Stimulated activated naive B cell treated with anti-CD40 and anti-IgM and Interleukin-4, amounts not matched to agents 10 μg/mL and 1 μg/mL and 100 μg/mL, for 72 hours (primary cell): ENCODE measurements at regions not wholly inside any gene's neighbourhood (a gene's known extent, or its start where the extent isn't known, plus 50 kb on each side); places are given as distances from the start of the nearest gene placed in this dataset.

Experiments used
- ATAC-seq, 2 donors: fragments of 150-1000 bp; cut with Tn5 transposase; replicated peaks; 2 replicates each; pipeline ENCODE4 v1.10.0; 2021; ENCODE audit warnings: moderate library complexity in 1 of 2
- DNase-seq: peaks from one replicate; pipeline ENCODE4 v3.0.0; 2021
- H3K27ac Mint-ChIP-seq: one replicate; pipeline ENCODE4 v1.8.0; 2022; ENCODE audit warnings: mild to moderate bottlenecking, mixed read lengths
- H3K27me3 Mint-ChIP-seq, 2 donors: one replicate each; pipeline ENCODE4 v1.8.0; 2022; ENCODE audit warnings: mixed read lengths in 2 of 2
- H3K36me3 Mint-ChIP-seq, 2 donors: one replicate each; pipeline ENCODE4 v1.8.0; 2022; ENCODE audit warnings: mixed read lengths in 2 of 2, mild to moderate bottlenecking in 1 of 2
- H3K4me1 Mint-ChIP-seq, 2 donors: one replicate each; pipeline ENCODE4 v1.8.0; 2022; ENCODE audit warnings: mixed read lengths in 2 of 2, mild to moderate bottlenecking in 1 of 2
- H3K4me3 Mint-ChIP-seq, 2 donors: one replicate each; pipeline ENCODE4 v1.8.0; 2022; ENCODE audit warnings: mild to moderate bottlenecking in 2 of 2, mixed read lengths in 2 of 2, moderate library complexity in 1 of 2
- H3K9me3 Mint-ChIP-seq, 2 donors: one replicate each; pipeline ENCODE4 v1.8.0; 2022; ENCODE audit warnings: mixed read lengths in 2 of 2, mild to moderate bottlenecking in 1 of 2

DNA sequence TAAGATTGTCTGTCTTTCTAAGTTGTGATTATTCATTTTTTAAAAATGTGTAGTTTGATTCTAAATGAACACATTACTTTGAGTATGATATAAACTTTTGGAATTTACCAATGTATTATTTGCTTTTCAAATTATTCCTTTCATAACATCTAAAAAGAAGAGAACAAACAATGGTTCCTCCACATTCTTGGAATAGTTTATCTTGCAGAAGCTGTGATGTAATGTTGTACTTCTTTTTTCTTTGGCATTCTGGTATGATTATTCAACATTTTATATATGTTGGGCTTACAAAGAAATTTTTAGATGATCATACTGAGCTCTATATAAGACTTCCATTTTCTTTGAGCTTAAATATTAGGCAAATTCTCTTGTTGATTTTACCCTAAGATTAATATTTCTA is 419.2 kb downstream of the DIPK2A start:
- no peak overlapping the region for H3K27ac Mint-ChIP-seq
- H3K4me3 Mint-ChIP-seq, result no peak overlapping the region
- no peak for ATAC-seq
- H3K9me3 Mint-ChIP-seq, result peaks cover 0 to 2% of the 10 kb centered on the region in 2 donors
- H3K4me1 Mint-ChIP-seq, result no peaks in the 10 kb centered on the region
- H3K27me3 Mint-ChIP-seq, result no peaks in the 10 kb centered on the region
- no peaks in the 10 kb centered on the region for H3K36me3 Mint-ChIP-seq
- no peak for DNase-seq

DNA sequence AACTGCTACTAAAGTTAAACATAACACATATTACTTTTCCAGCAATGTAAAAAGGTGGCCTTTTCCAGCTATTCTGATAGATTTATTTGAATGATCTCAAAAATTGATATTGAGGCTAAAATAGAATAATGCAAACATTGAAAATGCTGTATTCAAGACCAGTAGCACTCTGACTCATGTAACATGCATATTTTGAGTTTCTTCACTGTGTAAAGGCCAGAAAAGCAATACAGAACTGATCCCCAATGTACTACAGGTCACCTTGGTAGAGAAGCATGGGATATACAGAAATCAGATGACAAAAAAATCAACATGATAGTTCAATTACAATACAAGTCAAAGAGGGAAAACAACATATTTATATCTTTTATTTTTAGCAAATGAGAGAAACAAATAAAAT is 419.6 kb downstream of the DIPK2A start:
- Mint-ChIP-seq H3K9me3 (peaks cover 0 to 2% of the 10 kb centered on the region in 2 donors), H3K36me3 (no peaks in the 10 kb centered on the region), H3K27me3 (no peaks in the 10 kb centered on the region), H3K27ac (no peak overlapping the region), H3K4me3 (no peak overlapping the region), H3K4me1 (no peaks in the 10 kb centered on the region)
- no peak for DNase-seq
- ATAC-seq, result no peak

DNA sequence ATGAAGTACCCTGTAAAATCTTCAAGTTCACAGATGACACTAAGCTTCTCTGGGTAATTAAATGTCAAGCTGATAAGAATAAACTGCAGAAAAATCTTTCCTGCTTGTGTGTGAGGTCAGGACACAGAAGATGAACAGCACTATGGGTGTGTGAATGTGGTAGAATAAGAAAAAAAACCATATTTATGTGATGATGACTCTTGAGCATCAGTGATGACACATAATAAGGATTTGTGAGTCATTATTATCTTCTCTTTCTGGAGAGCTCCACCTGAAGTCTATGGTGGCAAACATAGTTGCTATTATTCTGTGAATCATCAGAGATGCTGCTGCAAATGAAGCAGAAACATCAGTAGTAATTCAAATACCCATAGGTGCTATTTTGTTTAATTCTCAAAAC is 422.4 kb downstream of the DIPK2A start:
- no peak overlapping the region for H3K4me3 Mint-ChIP-seq
- no peaks in the 10 kb centered on the region for H3K36me3 Mint-ChIP-seq
- no peak for DNase-seq
- H3K4me1 Mint-ChIP-seq, result no peaks in the 10 kb centered on the region
- no peak overlapping the region for H3K27ac Mint-ChIP-seq
- no peaks in the 10 kb centered on the region for H3K27me3 Mint-ChIP-seq
- peaks cover 4 to 9% of the 10 kb centered on the region in 2 donors for H3K9me3 Mint-ChIP-seq
- no peak for ATAC-seq

DNA sequence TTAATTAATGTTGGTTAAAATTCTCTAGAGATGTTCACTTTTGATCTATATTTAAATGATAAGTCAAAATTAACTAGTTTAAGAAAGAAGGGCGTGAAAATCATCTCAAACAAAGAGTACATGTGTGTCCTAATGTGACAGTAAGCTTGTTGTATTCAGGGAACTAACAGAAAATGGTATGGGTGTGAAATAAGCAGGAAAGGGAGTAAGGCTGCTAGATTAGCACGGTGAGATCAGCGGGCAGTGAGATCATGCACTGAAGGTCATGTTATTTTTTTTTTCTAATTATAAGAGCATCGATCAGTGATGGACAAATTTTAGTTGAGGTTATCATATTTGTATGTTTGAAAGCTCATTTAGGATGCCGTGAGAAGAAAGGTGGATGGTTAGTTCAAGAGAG is 430.8 kb downstream of the DIPK2A start:
- Mint-ChIP-seq H3K27me3 (no peaks in the 10 kb centered on the region), H3K36me3 (no peaks in the 10 kb centered on the region), H3K4me3 (no peak overlapping the region), H3K27ac (no peak overlapping the region), H3K4me1 (no peaks in the 10 kb centered on the region), H3K9me3 (peaks cover 11 to 12% of the 10 kb centered on the region in 2 donors)
- ATAC-seq (no peak), DNase-seq (no peak)

DNA sequence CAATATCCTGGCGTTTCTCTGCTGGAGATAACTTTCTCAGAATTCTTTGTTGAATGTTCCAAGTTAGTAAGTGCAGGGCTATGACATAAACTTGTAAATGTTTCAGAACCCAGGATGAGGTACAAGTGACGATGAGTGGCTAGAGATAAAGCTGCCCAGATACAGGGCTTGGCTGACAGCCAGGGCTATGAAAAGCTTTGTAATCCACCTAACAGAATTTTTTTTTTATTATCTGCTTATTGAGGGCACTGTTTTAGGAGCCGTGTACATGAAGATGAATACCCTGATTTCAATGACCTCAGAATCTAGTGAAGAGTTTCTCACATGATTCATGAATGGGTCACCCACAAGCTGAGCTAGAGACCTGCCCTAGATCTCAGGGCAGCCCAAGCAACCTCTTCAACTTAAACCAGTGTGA is 431.4 kb downstream of the DIPK2A start:
- Mint-ChIP-seq H3K36me3 (no peaks in the 10 kb centered on the region), H3K27me3 (no peaks in the 10 kb centered on the region), H3K4me3 (no peak overlapping the region), H3K27ac (no peak overlapping the region), H3K9me3 (peaks cover 9% of the 10 kb centered on the region in 2 donors), H3K4me1 (no peaks in the 10 kb centered on the region)
- ATAC-seq (no peak), DNase-seq (no peak)

DNA sequence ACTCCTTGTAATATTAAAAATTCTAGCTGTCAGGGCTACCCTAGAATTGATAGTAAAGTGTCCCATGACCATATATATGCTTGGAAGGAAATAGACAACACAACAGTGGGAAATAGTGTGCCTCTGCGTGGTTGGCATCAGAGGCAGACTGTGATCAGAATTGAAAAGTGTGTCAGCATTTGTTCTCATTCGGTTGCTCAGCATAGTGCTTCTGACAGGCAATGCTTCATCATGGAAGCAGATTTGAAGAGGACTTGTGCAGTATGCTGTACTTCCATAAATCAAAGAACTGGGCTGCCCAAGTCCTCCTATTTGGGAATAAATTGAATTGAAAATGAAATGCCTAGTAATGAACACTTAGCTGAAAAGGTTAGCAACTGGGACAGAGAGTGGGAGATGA is 435.7 kb downstream of the DIPK2A start:
- Mint-ChIP-seq H3K4me3 (no peak overlapping the region), H3K27me3 (peaks cover 0 to 6% of the 10 kb centered on the region in 2 donors), H3K36me3 (no peaks in the 10 kb centered on the region), H3K4me1 (no peaks in the 10 kb centered on the region), H3K27ac (no peak overlapping the region), H3K9me3 (peaks cover 3 to 8% of the 10 kb centered on the region in 2 donors)
- ATAC-seq, result no peak
- DNase-seq, result no peak

DNA sequence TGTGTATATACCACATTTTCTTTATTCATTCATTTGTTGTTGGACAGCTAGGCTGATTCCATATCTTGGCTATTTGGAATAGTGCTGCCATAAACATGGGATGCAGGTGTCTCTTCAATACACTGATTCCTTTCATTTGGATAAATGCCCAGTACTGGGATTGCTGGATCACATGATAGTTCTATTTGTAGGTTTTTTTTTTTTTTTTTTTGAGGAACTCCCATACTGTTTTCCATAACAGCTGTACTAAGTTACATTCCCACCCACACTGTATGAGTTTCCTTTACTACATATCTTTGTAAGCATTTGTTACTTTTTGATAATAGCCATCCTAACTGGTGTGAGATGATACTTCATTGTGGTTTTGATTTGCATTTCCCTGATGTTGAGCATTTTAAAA is 437.7 kb downstream of the DIPK2A start:
- Mint-ChIP-seq H3K4me3 (no peak overlapping the region), H3K27ac (no peak overlapping the region), H3K36me3 (no peaks in the 10 kb centered on the region), H3K4me1 (no peaks in the 10 kb centered on the region), H3K27me3 (peaks cover 0 to 6% of the 10 kb centered on the region in 2 donors), H3K9me3 (peaks cover 3 to 8% of the 10 kb centered on the region in 2 donors)
- ATAC-seq (no peak), DNase-seq (no peak)

DNA sequence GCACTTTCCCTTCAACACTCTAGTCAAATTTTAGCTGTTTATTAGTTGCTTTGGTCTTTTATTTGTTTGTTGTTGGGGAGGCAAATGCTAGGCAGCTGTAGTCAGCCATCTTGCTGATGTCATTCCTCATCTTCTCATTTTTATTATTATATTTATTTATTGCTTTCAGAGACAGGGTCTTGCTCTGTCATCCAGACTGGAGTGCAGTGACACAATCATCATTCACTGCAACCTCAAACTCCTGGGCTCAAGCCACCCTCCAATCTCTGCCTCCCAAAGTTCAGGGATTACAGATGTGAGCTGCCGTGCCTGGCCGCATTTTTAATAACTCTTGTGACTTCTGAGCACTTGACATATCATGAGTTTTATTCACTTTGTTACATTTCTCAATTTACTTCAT is 441.4 kb downstream of the DIPK2A start:
- Mint-ChIP-seq H3K27me3 (peaks cover 7 to 9% of the 10 kb centered on the region in 2 donors), H3K4me3 (no peak overlapping the region), H3K27ac (no peak overlapping the region), H3K36me3 (no peaks in the 10 kb centered on the region), H3K9me3 (peaks cover 3 to 8% of the 10 kb centered on the region in 2 donors), H3K4me1 (no peaks in the 10 kb centered on the region)
- no peak for DNase-seq
- ATAC-seq, result no peak

DNA sequence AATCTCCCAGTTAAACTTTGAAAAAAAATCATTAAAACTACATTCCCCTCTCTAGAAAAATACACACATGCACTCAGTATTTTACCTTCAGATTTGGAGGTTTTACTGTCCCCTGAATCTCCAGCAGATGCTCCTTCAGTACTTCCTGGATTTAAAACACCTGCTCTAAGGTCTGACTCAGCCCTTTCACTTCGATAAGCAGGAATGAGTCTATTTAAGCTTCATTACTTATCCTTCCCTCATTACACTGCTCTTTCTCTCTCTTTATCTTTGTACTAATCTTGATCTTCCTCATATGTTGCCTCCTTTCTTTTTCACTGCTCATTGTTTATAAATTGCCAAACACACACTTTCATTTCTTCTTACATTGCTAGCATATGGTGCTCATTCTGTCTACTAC is 443.9 kb downstream of the DIPK2A start:
- no peak for ATAC-seq
- H3K27ac Mint-ChIP-seq, result no peak overlapping the region

DNA sequence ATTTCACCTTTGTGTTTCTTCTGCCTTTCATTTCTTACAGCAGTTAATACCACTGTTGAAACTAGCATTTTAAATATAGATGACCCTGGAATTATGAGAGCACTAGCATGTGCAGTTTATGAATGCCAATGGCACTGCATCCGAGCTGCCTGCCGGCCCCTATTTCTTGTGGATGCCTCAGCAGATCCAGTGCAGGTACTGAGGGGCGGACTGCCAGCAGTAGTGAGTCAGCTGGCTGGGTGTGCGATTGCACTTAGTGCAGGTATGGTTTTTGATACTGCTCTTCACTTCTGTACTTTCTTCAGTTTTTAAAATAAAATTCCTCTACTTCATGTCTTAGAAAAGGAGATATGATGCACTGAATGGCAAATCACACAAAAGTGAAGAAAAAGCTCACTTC is 453.0 kb downstream of the DIPK2A start:
- no peaks in the 10 kb centered on the region for H3K9me3 Mint-ChIP-seq
- no peak for DNase-seq
- ATAC-seq, result no peak
- H3K27ac Mint-ChIP-seq, result no peak overlapping the region
- no peaks in the 10 kb centered on the region for H3K36me3 Mint-ChIP-seq
- no peaks in the 10 kb centered on the region for H3K27me3 Mint-ChIP-seq
- no peaks in the 10 kb centered on the region for H3K4me1 Mint-ChIP-seq
- no peak overlapping the region for H3K4me3 Mint-ChIP-seq

More for the DNA sequence above, 443.9 kb downstream of the DIPK2A start:
- Mint-ChIP-seq H3K9me3 (peaks cover 3 to 4% of the 10 kb centered on the region in 2 donors), H3K4me1 (no peaks in the 10 kb centered on the region), H3K4me3 (no peak overlapping the region), H3K27me3 (peaks cover 3 to 7% of the 10 kb centered on the region in 2 donors), H3K36me3 (no peaks in the 10 kb centered on the region)
- DNase-seq, result no peak

DNA sequence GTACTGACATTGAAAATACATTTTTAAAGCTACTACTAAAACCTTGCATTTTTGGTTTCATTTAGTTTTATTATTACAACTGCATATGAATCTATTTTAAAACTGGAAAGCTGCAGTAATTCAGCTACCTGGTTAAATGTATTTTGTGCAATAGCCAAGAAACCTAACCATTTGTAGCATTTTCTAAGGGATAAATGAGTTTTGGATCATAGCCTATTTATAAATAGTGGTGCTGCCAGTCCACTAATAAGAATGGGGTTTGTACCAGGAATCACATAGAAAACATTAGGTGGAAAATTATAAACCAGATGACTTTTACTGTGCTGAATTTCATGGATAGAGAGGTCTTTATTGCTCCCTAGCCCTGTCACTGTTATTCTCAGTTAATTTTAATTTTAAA is 454.7 kb downstream of the DIPK2A start:
- no peak overlapping the region for H3K4me3 Mint-ChIP-seq
- DNase-seq (no peak), ATAC-seq (no peak)
- H3K9me3 Mint-ChIP-seq, result no peaks in the 10 kb centered on the region
- H3K4me1 Mint-ChIP-seq, result no peaks in the 10 kb centered on the region
- no peaks in the 10 kb centered on the region for H3K36me3 Mint-ChIP-seq
- H3K27ac Mint-ChIP-seq, result no peak overlapping the region
- H3K27me3 Mint-ChIP-seq, result no peaks in the 10 kb centered on the region

DNA sequence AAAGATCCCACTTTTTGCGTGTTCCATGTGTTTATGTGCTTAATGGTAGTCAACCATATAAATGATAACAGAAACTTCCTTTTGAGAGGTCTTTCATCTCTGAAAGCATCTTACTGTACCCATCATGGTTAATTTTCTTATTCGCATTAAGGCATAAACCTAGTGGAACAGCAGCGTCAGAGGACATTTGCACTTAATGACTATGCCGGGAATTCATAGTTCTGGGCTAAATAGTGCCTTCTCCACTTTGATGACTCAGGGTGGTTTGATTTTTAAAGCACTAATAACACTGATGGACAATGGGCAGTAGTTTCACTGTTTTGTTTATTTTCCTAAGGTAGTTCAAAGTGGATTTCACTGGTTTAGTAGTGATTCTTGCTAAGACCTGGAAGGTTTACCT is 455.3 kb downstream of the DIPK2A start:
- no peak for ATAC-seq
- H3K4me3 Mint-ChIP-seq, result no peak overlapping the region

DNA sequence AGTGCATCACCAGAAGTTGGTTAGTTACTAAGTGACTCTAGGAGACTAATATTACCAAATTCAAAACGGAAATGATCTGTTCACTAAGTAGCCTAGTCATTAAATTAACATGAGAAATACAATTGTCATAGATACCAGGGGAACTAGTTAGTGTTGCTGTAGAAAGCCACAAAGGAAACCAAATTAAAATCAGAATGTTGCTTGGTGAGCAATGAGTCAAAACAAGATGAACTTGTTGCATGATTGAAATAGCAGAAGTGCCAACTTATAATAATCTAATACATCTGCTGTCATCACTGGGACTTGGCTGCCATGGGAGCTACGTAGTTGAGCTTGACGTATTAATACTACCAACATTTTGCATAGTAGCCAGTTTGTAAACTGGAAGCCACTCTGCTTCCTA is 458.1 kb downstream of the DIPK2A start:
- Mint-ChIP-seq H3K4me3 (no peak overlapping the region), H3K36me3 (no peaks in the 10 kb centered on the region), H3K27me3 (peaks cover 0 to 3% of the 10 kb centered on the region in 2 donors), H3K4me1 (no peaks in the 10 kb centered on the region), H3K27ac (no peak overlapping the region), H3K9me3 (peaks cover 0 to 2% of the 10 kb centered on the region in 2 donors)
- DNase-seq (no peak), ATAC-seq (peak; percentile 16 to 42)

More for the DNA sequence above, 455.3 kb downstream of the DIPK2A start:
- H3K36me3 Mint-ChIP-seq, result no peaks in the 10 kb centered on the region
- H3K27ac Mint-ChIP-seq, result no peak overlapping the region
- H3K4me1 Mint-ChIP-seq, result no peaks in the 10 kb centered on the region
- no peak for DNase-seq
- H3K27me3 Mint-ChIP-seq, result no peaks in the 10 kb centered on the region
- H3K9me3 Mint-ChIP-seq, result no peaks in the 10 kb centered on the region

DNA sequence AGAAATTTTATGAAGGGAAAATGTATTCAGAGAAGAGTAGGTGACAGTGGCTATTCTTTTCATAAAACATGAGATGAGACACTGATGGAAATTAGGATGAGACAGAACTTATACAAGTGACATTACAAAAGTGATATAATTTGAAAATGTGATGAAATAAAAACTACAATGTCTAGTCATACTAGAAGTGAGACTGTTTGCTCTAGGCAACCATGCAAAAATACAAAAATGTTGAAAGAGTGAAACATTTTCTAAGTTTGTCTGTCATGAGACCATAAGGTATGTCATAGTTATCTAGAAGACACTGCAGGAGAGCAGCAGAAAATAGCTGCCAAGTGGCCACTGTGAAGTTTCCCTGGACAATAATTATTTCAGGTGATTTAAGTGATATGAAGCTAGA is 459.5 kb downstream of the DIPK2A start:
- no peak for ATAC-seq
- H3K9me3 Mint-ChIP-seq, result peaks cover 0 to 2% of the 10 kb centered on the region in 2 donors
- no peak overlapping the region for H3K27ac Mint-ChIP-seq
- no peaks in the 10 kb centered on the region for H3K4me1 Mint-ChIP-seq
- DNase-seq, result no peak
- H3K27me3 Mint-ChIP-seq, result peaks cover 0 to 3% of the 10 kb centered on the region in 2 donors
- H3K36me3 Mint-ChIP-seq, result no peaks in the 10 kb centered on the region
- H3K4me3 Mint-ChIP-seq, result no peak overlapping the region

DNA sequence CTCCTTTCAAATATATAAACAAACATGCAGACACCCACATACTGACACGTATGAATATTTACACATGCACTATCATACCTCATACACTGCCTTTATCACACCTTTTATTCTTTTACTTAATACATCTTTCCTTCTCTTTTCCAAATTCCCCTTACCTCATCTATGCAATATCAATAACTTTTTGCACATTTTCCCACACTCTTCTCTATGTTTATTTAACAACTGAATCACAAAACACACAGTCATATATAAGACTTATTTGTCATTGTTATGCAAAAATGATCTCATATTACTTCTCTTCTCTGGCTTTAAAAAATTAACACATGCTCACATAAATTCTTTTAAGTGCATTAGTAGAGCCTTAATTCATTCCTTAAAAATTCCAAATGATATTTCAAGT is 461.4 kb downstream of the DIPK2A start:
- H3K4me3 Mint-ChIP-seq, result no peak overlapping the region
- no peak for DNase-seq
- no peaks in the 10 kb centered on the region for H3K36me3 Mint-ChIP-seq
- no peak overlapping the region for H3K27ac Mint-ChIP-seq
- H3K27me3 Mint-ChIP-seq, result peaks cover 3 to 5% of the 10 kb centered on the region in 2 donors
- H3K9me3 Mint-ChIP-seq, result peaks cover 0 to 2% of the 10 kb centered on the region in 2 donors
- no peaks in the 10 kb centered on the region for H3K4me1 Mint-ChIP-seq
- no peak for ATAC-seq

DNA sequence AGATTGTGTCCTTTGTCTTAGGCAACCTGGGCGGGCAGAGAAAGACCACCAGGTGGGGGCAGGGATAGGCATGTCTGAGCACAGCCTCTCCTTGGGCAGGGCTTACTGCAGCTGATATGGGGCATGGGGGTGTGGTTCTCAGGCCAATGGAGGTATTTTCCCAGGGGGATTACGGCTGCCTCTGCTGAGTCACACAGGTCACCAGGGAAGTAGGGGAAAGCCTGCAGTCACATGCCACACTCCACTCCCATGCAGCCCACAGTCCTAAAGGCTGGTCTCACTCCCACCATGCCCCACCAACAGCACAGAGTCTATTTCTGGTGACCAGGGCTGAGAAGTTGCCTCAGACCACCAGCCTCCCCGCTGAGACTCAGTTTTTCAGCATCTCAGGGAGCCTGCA is 466.4 kb downstream of the DIPK2A start:
- Mint-ChIP-seq H3K9me3 (peaks cover 0 to 2% of the 10 kb centered on the region in 2 donors), H3K4me3 (no peak overlapping the region), H3K27me3 (peaks cover 3 to 5% of the 10 kb centered on the region in 2 donors), H3K27ac (no peak overlapping the region), H3K4me1 (peaks cover 0 to 3% of the 10 kb centered on the region in 2 donors), H3K36me3 (no peaks in the 10 kb centered on the region)
- DNase-seq, result peak; percentile 2
- ATAC-seq, result peak in 1 of 2 donors; percentile 52
